ENCODE measurements at regions not wholly inside any gene's neighbourhood (a gene's known extent, or its start where the extent isn't known, plus 50 kb on each side); places are given as distances from the start of the nearest gene placed in this dataset.

GRCh38 chr3:70571696-70572095 lies 259.3 kb upstream of the MDFIC2 start:
- DNase-seq (ENCODE audit: low spot score) = no peak
- no peak overlapping the region for H3K4me3 ChIP-seq
- TF ChIP-seq POLR2A (IDR thresholded peaks at IDR 0.05) (no peak), POLR2AphosphoS5 (IDR thresholded peaks at IDR 0.05) (no peak), CTCF (IDR thresholded peaks at IDR 0.05) (no peak)
- no peaks in the 10 kb centered on the region for H3K4me1 ChIP-seq (replicated peaks)
- intact Hi-C loops (cut with DNase I) = no loop called here
- WGBS = 89% methylated on average over 1 of the region's 1 CpG
- no peak overlapping the region for H3K27ac ChIP-seq
- no peaks in the 10 kb centered on the region for H3K36me3 ChIP-seq
- H3K9me3 ChIP-seq = no peaks in the 10 kb centered on the region
- no peaks in the 10 kb centered on the region for H3K27me3 ChIP-seq (replicated peaks; ENCODE audit: insufficient read depth)

- no peaks in the 10 kb centered on the region for H3K36me3 ChIP-seq
- DNase-seq (ENCODE audit: low spot score) = no peak
- H3K9me3 ChIP-seq = no peaks in the 10 kb centered on the region
- no peaks in the 10 kb centered on the region for H3K4me1 ChIP-seq (replicated peaks)
- no peak overlapping the region for H3K4me3 ChIP-seq
- WGBS = 85% methylated on average over 1 of the region's 1 CpG
- no peak overlapping the region for H3K27ac ChIP-seq
- TF ChIP-seq CTCF (IDR thresholded peaks at IDR 0.05) = no peak
- TF ChIP-seq POLR2A (IDR thresholded peaks at IDR 0.05) = no peak
- TF ChIP-seq POLR2AphosphoS5 (IDR thresholded peaks at IDR 0.05) = no peak
- intact Hi-C loops (cut with DNase I) = no loop called here
- no peaks in the 10 kb centered on the region for H3K27me3 ChIP-seq (replicated peaks; ENCODE audit: insufficient read depth)
These were observed 258.1 kb upstream of the MDFIC2 start for GRCh38 chr3:70570584-70570983.

GRCh38 chr3:70568626-70569025 lies 256.2 kb upstream of the MDFIC2 start:
- Histone ChIP-seq H3K27ac (no peak overlapping the region), H3K4me1 (replicated peaks) (no peaks in the 10 kb centered on the region), H3K36me3 (no peaks in the 10 kb centered on the region), H3K27me3 (replicated peaks; ENCODE audit: insufficient read depth) (no peaks in the 10 kb centered on the region), H3K4me3 (no peak overlapping the region), H3K9me3 (no peaks in the 10 kb centered on the region)
- WGBS = 80% methylated on average over 7 of the region's 7 CpGs
- no peak for DNase-seq (ENCODE audit: low spot score)
- intact Hi-C loops (cut with DNase I) = no loop called here
- TF ChIP-seq CTCF (IDR thresholded peaks at IDR 0.05) = no peak
- TF ChIP-seq POLR2AphosphoS5 (IDR thresholded peaks at IDR 0.05) = no peak
- no peak for TF ChIP-seq POLR2A (IDR thresholded peaks at IDR 0.05)

GRCh38 chr3:70565861-70566260 lies 253.4 kb upstream of the MDFIC2 start:
- H3K27ac ChIP-seq = no peak overlapping the region
- DNase-seq (ENCODE audit: low spot score) = no peak
- TF ChIP-seq POLR2AphosphoS5 (IDR thresholded peaks at IDR 0.05) (no peak), POLR2A (IDR thresholded peaks at IDR 0.05) (no peak), CTCF (IDR thresholded peaks at IDR 0.05) (no peak)
- H3K4me3 ChIP-seq = no peak overlapping the region
- no peaks in the 10 kb centered on the region for H3K27me3 ChIP-seq (replicated peaks; ENCODE audit: insufficient read depth)
- H3K36me3 ChIP-seq = no peaks in the 10 kb centered on the region
- WGBS = 94% methylated on average over 3 of the region's 3 CpGs
- no peaks in the 10 kb centered on the region for H3K4me1 ChIP-seq (replicated peaks)
- no peaks in the 10 kb centered on the region for H3K9me3 ChIP-seq
- intact Hi-C loops (cut with DNase I) = no loop called here

GRCh38 chr3:70564552-70564951 lies 252.1 kb upstream of the MDFIC2 start:
- no peak overlapping the region for H3K4me3 ChIP-seq
- no peaks in the 10 kb centered on the region for H3K36me3 ChIP-seq
- no peak for TF ChIP-seq POLR2AphosphoS5 (IDR thresholded peaks at IDR 0.05)
- no peak for TF ChIP-seq CTCF (IDR thresholded peaks at IDR 0.05)
- no peak for TF ChIP-seq POLR2A (IDR thresholded peaks at IDR 0.05)

More at GRCh38 chr3:70564552-70564951, 252.1 kb upstream of the MDFIC2 start:
- no peak for DNase-seq (ENCODE audit: low spot score)
- Histone ChIP-seq H3K27ac (no peak overlapping the region), H3K9me3 (no peaks in the 10 kb centered on the region), H3K27me3 (replicated peaks; ENCODE audit: insufficient read depth) (no peaks in the 10 kb centered on the region), H3K4me1 (replicated peaks) (no peaks in the 10 kb centered on the region)
- intact Hi-C loops (cut with DNase I) = no loop called here
- 58% methylated on average over 3 of the region's 3 CpGs for WGBS
